ENCODE measurements at regions not wholly inside any gene's neighbourhood (a gene's known extent, or its start where the extent isn't known, plus 50 kb on each side); places are given as distances from the start of the nearest gene placed in this dataset.

- no peak for DNase-seq (ENCODE audit: low read depth in 3 of 3)
These were observed 82.4 kb upstream of the COX10 start for GRCh38 chr17:13986855-13987254.

GRCh38 chr17:13989138-13989537 is 80.2 kb upstream of the COX10 start:
- DNase-seq (ENCODE audit: low read depth in 3 of 3), result no peak

- no peak for DNase-seq (ENCODE audit: low read depth in 3 of 3)
These were observed 76.2 kb upstream of the COX10 start for GRCh38 chr17:13993106-13993505.

- no peak for DNase-seq (ENCODE audit: low read depth in 3 of 3)
These were observed 75.3 kb upstream of the COX10 start for GRCh38 chr17:13994050-13994449.

- no peak for DNase-seq (ENCODE audit: low read depth in 3 of 3)
These were observed 73.4 kb upstream of the COX10 start for GRCh38 chr17:13995856-13996271.

GRCh38 chr17:13996276-13996675 is 73.0 kb upstream of the COX10 start:
- no peak for DNase-seq (ENCODE audit: low read depth in 3 of 3)

- no peak for DNase-seq (ENCODE audit: low read depth in 3 of 3)
These were observed 72.6 kb upstream of the COX10 start for GRCh38 chr17:13996748-13997147.

GRCh38 chr17:14004927-14005620 is 64.2 kb upstream of the COX10 start:
- no peak for DNase-seq (ENCODE audit: low read depth in 3 of 3)

GRCh38 chr17:14006249-14006942 is 62.9 kb upstream of the COX10 start:
- DNase-seq (ENCODE audit: low read depth in 3 of 3), result no peak

- no peak for DNase-seq (ENCODE audit: low read depth in 3 of 3)
These were observed 61.4 kb upstream of the COX10 start for GRCh38 chr17:14007951-14008350.

GRCh38 chr17:14011036-14011692 is 58.1 kb upstream of the COX10 start:
- DNase-seq (ENCODE audit: low read depth in 3 of 3), result no peak

GRCh38 chr17:14011740-14012405 is 57.4 kb upstream of the COX10 start:
- no peak for DNase-seq (ENCODE audit: low read depth in 3 of 3)

GRCh38 chr17:14014657-14015056 is 54.6 kb upstream of the COX10 start:
- DNase-seq (ENCODE audit: low read depth in 3 of 3), result no peak

GRCh38 chr17:14015271-14015670 is 54.0 kb upstream of the COX10 start:
- DNase-seq (ENCODE audit: low read depth in 3 of 3), result no peak

- no peak for DNase-seq (ENCODE audit: low read depth in 3 of 3)
These were observed 52.4 kb upstream of the COX10 start for GRCh38 chr17:14016858-14017257.

GRCh38 chr17:14019186-14019956 is 49.9 kb upstream of the COX10 start:
- DNase-seq (ENCODE audit: low read depth in 3 of 3), result peak in 1 of 3 donors; percentile 0
